ENCODE measurements at regions not wholly inside any gene's neighbourhood (a gene's known extent, or its start where the extent isn't known, plus 50 kb on each side); places are given as distances from the start of the nearest gene placed in this dataset.

- Mint-ChIP-seq H3K4me1 (peaks cover 10% of the 10 kb centered on the region), H3K9me3 (peaks cover 25% of the 10 kb centered on the region), H3K36me3 (no peaks in the 10 kb centered on the region), H3K4me3 (no peak overlapping the region), H3K27ac (no peak overlapping the region), H3K27me3 (ENCODE audit: insufficient read depth, low read depth) (peaks cover 10% of the 10 kb centered on the region)
- no peak for TF ChIP-seq CTCF (IDR thresholded peaks at IDR 0.05)
- H3F3A ChIP-seq (ENCODE audit: low read depth): peaks cover 9% of the 10 kb centered on the region
- no peak overlapping the region for H2AFZ ChIP-seq (replicated peaks)
- H3K36me3 ChIP-seq: no peaks in the 10 kb centered on the region
- no peak overlapping the region for H3K4me2 ChIP-seq
- H3K4me3 ChIP-seq: no peak overlapping the region
- H4K20me1 ChIP-seq (ENCODE audit: low read depth): peaks cover 2% of the 10 kb centered on the region
- peaks cover 79% of the 10 kb centered on the region for H3K27me3 ChIP-seq
- H3K4me1 ChIP-seq: peaks cover 9% of the 10 kb centered on the region
- H3K27ac ChIP-seq: no peak overlapping the region
- no peaks in the 10 kb centered on the region for H3K9me3 ChIP-seq (ENCODE audit: low read depth)
- no peak overlapping the region for H3K9ac ChIP-seq
- H3K79me2 ChIP-seq (ENCODE audit: low read depth): no peaks in the 10 kb centered on the region
- DNase-seq (ENCODE audit: low spot score): no peak
Observed at GRCh38 chr7:131889572-131890150, 333.2 kb upstream of the PODXL start.

DNA sequence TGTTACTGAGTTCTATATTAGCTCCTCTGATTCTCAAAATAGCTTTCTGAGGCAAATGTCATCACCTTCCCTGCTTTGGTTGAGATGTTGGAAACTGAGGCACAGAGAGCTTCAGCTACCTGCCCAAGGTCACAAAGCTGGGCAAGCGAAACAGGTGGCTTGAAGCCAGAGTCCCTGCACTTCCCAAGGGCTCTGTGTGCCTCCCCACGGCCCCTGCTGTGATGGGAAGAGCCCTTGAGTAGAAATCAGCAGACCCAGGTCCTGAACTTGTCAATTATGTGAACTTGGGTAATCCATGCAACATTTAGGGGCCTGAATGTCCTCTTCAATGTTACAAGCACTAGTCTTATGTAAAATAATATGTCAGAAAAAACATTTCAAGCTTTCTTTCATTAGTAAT lies 327.3 kb upstream of the PODXL start:
- no peak overlapping the region for H3K27ac ChIP-seq
- peaks cover 14% of the 10 kb centered on the region for H3K27me3 Mint-ChIP-seq (ENCODE audit: insufficient read depth, low read depth)

GRCh38 chr7:131883196-131883595 lies 326.8 kb upstream of the PODXL start:
- H3K36me3 Mint-ChIP-seq: no peaks in the 10 kb centered on the region
- Histone ChIP-seq H4K20me1 (ENCODE audit: low read depth) (peaks cover 4% of the 10 kb centered on the region), H3K4me3 (no peak overlapping the region)

More for the DNA sequence above, 327.3 kb upstream of the PODXL start:
- Histone ChIP-seq H3K9me3 (ENCODE audit: low read depth) (no peaks in the 10 kb centered on the region), H3K4me3 (no peak overlapping the region), H3K27me3 (peaks cover 50% of the 10 kb centered on the region), H3F3A (ENCODE audit: low read depth) (peaks cover 31% of the 10 kb centered on the region), H3K79me2 (ENCODE audit: low read depth) (no peaks in the 10 kb centered on the region), H2AFZ (replicated peaks) (no peak overlapping the region), H4K20me1 (ENCODE audit: low read depth) (peaks cover 4% of the 10 kb centered on the region), H3K9ac (no peak overlapping the region), H3K4me2 (no peak overlapping the region), H3K4me1 (peaks cover 18% of the 10 kb centered on the region), H3K36me3 (no peaks in the 10 kb centered on the region)
- no peak overlapping the region for H3K4me3 Mint-ChIP-seq
- H3K36me3 Mint-ChIP-seq: no peaks in the 10 kb centered on the region
- TF ChIP-seq EZH2 (IDR thresholded peaks at IDR 0.05) (no peak), EZH2phosphoT487 (IDR thresholded peaks at IDR 0.05) (no peak), CTCF (IDR thresholded peaks at IDR 0.05) (no peak)
- no peak for DNase-seq (ENCODE audit: low spot score)
- H3K4me1 Mint-ChIP-seq: peaks cover 4% of the 10 kb centered on the region
- H3K9me3 Mint-ChIP-seq: peaks cover 29% of the 10 kb centered on the region
- no peak overlapping the region for H3K27ac Mint-ChIP-seq

More at GRCh38 chr7:131883196-131883595, 326.8 kb upstream of the PODXL start:
- Histone ChIP-seq H3K36me3 (no peaks in the 10 kb centered on the region), H3K79me2 (ENCODE audit: low read depth) (no peaks in the 10 kb centered on the region), H3F3A (ENCODE audit: low read depth) (peaks cover 31% of the 10 kb centered on the region), H3K9me3 (ENCODE audit: low read depth) (no peaks in the 10 kb centered on the region), H3K27ac (no peak overlapping the region), H3K4me1 (peaks cover 18% of the 10 kb centered on the region), H3K27me3 (peaks cover 45% of the 10 kb centered on the region), H2AFZ (replicated peaks) (no peak overlapping the region), H3K4me2 (no peak overlapping the region), H3K9ac (no peak overlapping the region)
- peaks cover 14% of the 10 kb centered on the region for H3K27me3 Mint-ChIP-seq (ENCODE audit: insufficient read depth, low read depth)
- TF ChIP-seq CTCF (IDR thresholded peaks at IDR 0.05) (no peak), EZH2phosphoT487 (IDR thresholded peaks at IDR 0.05) (no peak)
- peaks cover 4% of the 10 kb centered on the region for H3K4me1 Mint-ChIP-seq
- DNase-seq (ENCODE audit: low spot score): no peak
- H3K9me3 Mint-ChIP-seq: peaks cover 29% of the 10 kb centered on the region
- H3K4me3 Mint-ChIP-seq: no peak overlapping the region
- H3K27ac Mint-ChIP-seq: no peak overlapping the region
